ENCODE measurements at regions not wholly inside any gene's neighbourhood (a gene's known extent, or its start where the extent isn't known, plus 50 kb on each side); places are given as distances from the start of the nearest gene placed in this dataset.

DNA sequence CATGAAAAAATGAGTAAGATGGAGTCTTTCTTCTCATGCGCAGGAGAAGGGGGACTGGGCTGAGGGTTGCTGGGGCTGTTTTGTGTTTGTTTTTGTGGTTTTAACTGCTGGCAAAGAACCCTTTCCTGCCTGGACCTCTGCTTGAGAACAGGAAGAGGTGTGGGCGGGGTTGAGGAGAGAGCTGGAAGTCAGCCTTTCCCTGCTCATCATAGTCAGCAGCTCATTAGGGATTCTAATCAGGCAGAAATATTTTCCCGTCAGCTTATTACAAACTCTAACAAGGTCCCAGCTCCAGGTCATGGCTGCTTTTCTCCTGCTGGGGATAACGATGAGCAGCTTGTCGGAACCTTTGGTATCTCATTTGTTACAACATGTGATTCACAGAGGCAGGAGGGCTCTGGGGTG, 185.0 kb upstream of the NRXN3 start:
- intact Hi-C loops (cut with DNase I; ENCODE audit: low total_unique reads), result no loop called here
- no peaks in the 10 kb centered on the region for H3K4me1 ChIP-seq
- no peak for TF ChIP-seq POLR2A (IDR thresholded peaks at IDR 0.05)
- TF ChIP-seq CTCF (IDR thresholded peaks at IDR 0.05), result no peak
- no peaks in the 10 kb centered on the region for H3K36me3 ChIP-seq
- H3K27me3 ChIP-seq, result no peaks in the 10 kb centered on the region
- no peaks in the 10 kb centered on the region for H3K9me3 ChIP-seq
- DNase-seq (ENCODE audit: low spot score in 2 of 2), result no peak
- H3K27ac ChIP-seq, result peak overlapping the region in 1 of 2 donors; percentile 19
- H3K4me3 ChIP-seq, result no peak overlapping the region

DNA sequence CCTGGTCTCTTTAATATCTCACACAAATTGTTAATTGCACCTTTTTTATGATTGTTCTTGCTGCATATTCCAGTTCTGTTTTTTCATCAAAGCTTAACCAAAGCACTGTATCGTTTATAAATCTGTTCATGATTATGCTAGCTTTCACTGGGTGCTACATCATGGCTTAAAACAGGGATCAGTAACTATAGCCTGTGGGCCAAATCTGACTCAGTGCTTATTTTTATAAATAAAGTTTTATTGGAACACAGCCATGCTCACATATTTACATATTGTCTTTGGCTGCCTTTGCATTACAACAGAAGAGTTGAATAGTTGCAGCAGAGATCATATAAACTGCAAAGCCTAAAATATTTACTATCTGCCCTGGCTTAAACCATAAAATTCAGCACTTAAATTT, 183.4 kb upstream of the NRXN3 start:
- no peak for DNase-seq (ENCODE audit: low spot score in 2 of 2)
- H3K27me3 ChIP-seq, result no peaks in the 10 kb centered on the region
- TF ChIP-seq POLR2A (IDR thresholded peaks at IDR 0.05) (no peak), CTCF (IDR thresholded peaks at IDR 0.05) (no peak), POLR2AphosphoS5 (IDR thresholded peaks at IDR 0.05) (no peak)
- H3K36me3 ChIP-seq, result no peaks in the 10 kb centered on the region
- intact Hi-C loops (cut with DNase I; ENCODE audit: low total_unique reads), result loop anchor here (2.0 kb wide), 1 partner anchor 74 kb away; no protein-coding TSS in a partner anchor
- no peak overlapping the region for H3K4me3 ChIP-seq
- no peaks in the 10 kb centered on the region for H3K9me3 ChIP-seq
- no peaks in the 10 kb centered on the region for H3K4me1 ChIP-seq
- H3K27ac ChIP-seq, result no peak overlapping the region

DNA sequence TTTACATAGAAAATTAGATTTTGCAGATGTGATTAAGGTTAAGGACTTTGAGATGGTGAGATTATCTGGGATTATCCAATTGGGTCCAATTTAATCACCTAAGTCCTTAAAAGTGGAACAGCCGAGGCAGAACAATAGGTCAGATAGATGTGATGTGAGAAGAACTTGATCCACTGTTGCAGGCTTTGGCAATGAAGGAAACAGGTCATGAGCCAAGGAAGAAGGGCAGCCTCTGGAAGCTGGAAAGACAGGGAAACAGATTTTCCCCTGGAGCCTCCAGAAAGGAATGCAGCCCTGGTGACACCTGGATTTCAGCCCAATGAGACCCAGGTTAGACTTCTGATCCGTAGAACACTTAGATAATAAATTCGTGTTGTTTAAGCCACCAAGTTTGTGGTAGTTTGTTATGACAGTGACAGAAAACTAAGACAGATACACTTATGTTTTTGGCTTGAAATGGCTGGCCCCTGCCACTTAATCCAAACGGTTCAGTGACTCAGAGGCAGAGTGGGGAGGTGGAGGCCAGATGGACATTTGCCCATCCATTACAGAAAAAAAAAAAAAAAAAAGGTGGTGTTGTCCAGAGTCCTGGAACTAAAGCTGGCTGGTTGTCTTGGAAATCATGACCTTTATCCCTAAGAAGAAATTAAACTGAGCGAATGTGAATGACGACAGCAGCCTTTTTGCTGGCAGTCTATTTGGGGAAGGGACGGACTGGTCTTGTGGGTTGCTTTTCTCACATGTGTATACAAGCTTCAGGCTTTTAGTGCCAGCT, 181.9 kb upstream of the NRXN3 start:
- H3K4me3 ChIP-seq, result no peak overlapping the region
- no peaks in the 10 kb centered on the region for H3K27me3 ChIP-seq
- DNase-seq (ENCODE audit: low spot score in 2 of 2), result no peak
- peak overlapping the region in 1 of 2 donors; percentile 38 for H3K27ac ChIP-seq
- no peaks in the 10 kb centered on the region for H3K36me3 ChIP-seq
- intact Hi-C loops (cut with DNase I; ENCODE audit: low total_unique reads), result no loop called here
- TF ChIP-seq POLR2AphosphoS5 (IDR thresholded peaks at IDR 0.05), result no peak
- TF ChIP-seq CTCF (IDR thresholded peaks at IDR 0.05), result no peak
- TF ChIP-seq POLR2A (IDR thresholded peaks at IDR 0.05), result no peak
- no peaks in the 10 kb centered on the region for H3K4me1 ChIP-seq
- no peaks in the 10 kb centered on the region for H3K9me3 ChIP-seq

GRCh38 chr14:77988970-77989369, 181.2 kb upstream of the NRXN3 start:
- Histone ChIP-seq H3K27ac (peak overlapping the region; percentile 48 to 66), H3K27me3 (no peaks in the 10 kb centered on the region), H3K4me3 (no peak overlapping the region), H3K4me1 (no peaks in the 10 kb centered on the region), H3K9me3 (no peaks in the 10 kb centered on the region), H3K36me3 (no peaks in the 10 kb centered on the region)
- intact Hi-C loops (cut with DNase I; ENCODE audit: low total_unique reads), result no loop called here
- DNase-seq (ENCODE audit: low spot score in 2 of 2), result no peak
- no peak for TF ChIP-seq CTCF (IDR thresholded peaks at IDR 0.05)
- TF ChIP-seq POLR2AphosphoS5 (IDR thresholded peaks at IDR 0.05), result no peak

- H3K27ac ChIP-seq, result peak overlapping the region; percentile 48 to 66
- DNase-seq (ENCODE audit: low spot score in 2 of 2), result no peak
- no peak overlapping the region for H3K4me3 ChIP-seq
- no peak for TF ChIP-seq CTCF (IDR thresholded peaks at IDR 0.05)
- TF ChIP-seq POLR2AphosphoS5 (IDR thresholded peaks at IDR 0.05), result no peak
- no peak for TF ChIP-seq POLR2A (IDR thresholded peaks at IDR 0.05)
- intact Hi-C loops (cut with DNase I; ENCODE audit: low total_unique reads), result no loop called here
- no peaks in the 10 kb centered on the region for H3K9me3 ChIP-seq
- no peaks in the 10 kb centered on the region for H3K36me3 ChIP-seq
- H3K4me1 ChIP-seq, result no peaks in the 10 kb centered on the region
- no peaks in the 10 kb centered on the region for H3K27me3 ChIP-seq
Measured at GRCh38 chr14:77989441-77989991, 180.7 kb upstream of the NRXN3 start.

Data from breast epithelium (tissue), 4 donors.